ENCODE measurements at regions not wholly inside any gene's neighbourhood (a gene's known extent, or its start where the extent isn't known, plus 50 kb on each side); places are given as distances from the start of the nearest gene placed in this dataset.

DNA sequence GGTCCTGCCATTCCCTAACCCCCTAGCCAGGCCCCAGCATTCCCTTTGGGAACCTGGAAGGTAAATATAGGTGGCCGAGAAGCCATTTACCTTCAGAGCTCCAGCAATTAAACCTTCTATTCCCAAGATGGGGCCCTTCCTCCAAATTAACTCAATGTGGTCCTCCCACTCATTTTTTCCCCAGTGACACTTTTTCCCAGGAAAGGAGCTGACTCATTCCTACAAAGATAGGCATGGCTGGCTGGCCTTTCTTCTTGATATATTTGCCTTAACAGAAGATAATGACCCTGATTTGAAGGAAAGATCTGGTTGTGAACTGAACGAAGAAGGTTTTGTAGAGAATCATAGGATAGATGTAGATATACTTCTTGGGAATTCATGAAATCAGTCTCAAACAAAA, 279.0 kb upstream of the VEPH1 start:
- TF ChIP-seq, protein P1, sequence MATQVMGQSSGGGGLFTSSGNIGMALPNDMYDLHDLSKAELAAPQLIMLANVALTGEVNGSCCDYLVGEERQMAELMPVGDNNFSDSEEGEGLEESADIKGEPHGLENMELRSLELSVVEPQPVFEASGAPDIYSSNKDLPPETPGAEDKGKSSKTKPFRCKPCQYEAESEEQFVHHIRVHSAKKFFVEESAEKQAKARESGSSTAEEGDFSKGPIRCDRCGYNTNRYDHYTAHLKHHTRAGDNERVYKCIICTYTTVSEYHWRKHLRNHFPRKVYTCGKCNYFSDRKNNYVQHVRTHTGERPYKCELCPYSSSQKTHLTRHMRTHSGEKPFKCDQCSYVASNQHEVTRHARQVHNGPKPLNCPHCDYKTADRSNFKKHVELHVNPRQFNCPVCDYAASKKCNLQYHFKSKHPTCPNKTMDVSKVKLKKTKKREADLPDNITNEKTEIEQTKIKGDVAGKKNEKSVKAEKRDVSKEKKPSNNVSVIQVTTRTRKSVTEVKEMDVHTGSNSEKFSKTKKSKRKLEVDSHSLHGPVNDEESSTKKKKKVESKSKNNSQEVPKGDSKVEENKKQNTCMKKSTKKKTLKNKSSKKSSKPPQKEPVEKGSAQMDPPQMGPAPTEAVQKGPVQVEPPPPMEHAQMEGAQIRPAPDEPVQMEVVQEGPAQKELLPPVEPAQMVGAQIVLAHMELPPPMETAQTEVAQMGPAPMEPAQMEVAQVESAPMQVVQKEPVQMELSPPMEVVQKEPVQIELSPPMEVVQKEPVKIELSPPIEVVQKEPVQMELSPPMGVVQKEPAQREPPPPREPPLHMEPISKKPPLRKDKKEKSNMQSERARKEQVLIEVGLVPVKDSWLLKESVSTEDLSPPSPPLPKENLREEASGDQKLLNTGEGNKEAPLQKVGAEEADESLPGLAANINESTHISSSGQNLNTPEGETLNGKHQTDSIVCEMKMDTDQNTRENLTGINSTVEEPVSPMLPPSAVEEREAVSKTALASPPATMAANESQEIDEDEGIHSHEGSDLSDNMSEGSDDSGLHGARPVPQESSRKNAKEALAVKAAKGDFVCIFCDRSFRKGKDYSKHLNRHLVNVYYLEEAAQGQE (IDR thresholded peaks at IDR 0.05; ENCODE audit: low read depth), result no peak
- TF ChIP-seq CREB1 (IDR thresholded peaks at IDR 0.05; ENCODE audit: low read depth) (no peak), EGR1 (IDR thresholded peaks at IDR 0.05) (no peak), TAF1 (IDR thresholded peaks at IDR 0.05; ENCODE audit: low read depth) (no peak), TCF12 (IDR thresholded peaks at IDR 0.05; ENCODE audit: low read depth) (no peak), ZBTB7A (IDR thresholded peaks at IDR 0.05; ENCODE audit: low read depth) (no peak), TEAD4 (IDR thresholded peaks at IDR 0.05) (no peak), RAD21 (IDR thresholded peaks at IDR 0.05; ENCODE audit: low read depth) (no peak), NFIC (IDR thresholded peaks at IDR 0.05) (no peak), YY1 (IDR thresholded peaks at IDR 0.05; ENCODE audit: low read depth) (no peak), FOXM1 (IDR thresholded peaks at IDR 0.05; ENCODE audit: borderline replicate concordance, low read depth) (no peak), CEBPB (IDR thresholded peaks at IDR 0.05) (no peak), EP300 (IDR thresholded peaks at IDR 0.05; ENCODE audit: borderline replicate concordance) (no peak)
- TF ChIP-seq, protein P2, sequence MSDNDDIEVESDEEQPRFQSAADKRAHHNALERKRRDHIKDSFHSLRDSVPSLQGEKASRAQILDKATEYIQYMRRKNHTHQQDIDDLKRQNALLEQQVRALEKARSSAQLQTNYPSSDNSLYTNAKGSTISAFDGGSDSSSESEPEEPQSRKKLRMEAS (IDR thresholded peaks at IDR 0.05), result no peak
- TF ChIP-seq, protein P3, sequence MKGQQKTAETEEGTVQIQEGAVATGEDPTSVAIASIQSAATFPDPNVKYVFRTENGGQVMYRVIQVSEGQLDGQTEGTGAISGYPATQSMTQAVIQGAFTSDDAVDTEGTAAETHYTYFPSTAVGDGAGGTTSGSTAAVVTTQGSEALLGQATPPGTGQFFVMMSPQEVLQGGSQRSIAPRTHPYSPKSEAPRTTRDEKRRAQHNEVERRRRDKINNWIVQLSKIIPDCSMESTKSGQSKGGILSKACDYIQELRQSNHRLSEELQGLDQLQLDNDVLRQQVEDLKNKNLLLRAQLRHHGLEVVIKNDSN (IDR thresholded peaks at IDR 0.05), result no peak

DNA sequence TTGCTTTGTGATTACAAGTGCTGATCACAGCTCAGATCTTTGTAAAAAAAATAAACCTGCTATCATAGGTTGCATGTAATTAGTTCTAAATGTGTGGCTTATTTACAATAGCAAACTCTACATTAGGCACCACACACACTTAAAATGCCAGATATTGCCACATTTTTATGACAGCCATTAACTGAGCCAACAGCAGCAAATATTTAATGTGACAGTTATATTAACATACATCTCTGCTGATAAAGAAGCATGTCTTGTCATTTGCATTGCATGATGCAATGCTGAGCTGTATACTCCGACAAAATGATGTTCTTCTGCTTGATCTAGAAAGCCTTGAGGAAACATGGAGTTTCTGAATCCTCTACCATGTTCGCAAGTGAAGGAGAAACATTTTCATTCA, 273.6 kb upstream of the VEPH1 start:
- TF ChIP-seq, protein P2 (IDR thresholded peaks at IDR 0.05), result no peak
- TF ChIP-seq EP300 (IDR thresholded peaks at IDR 0.05; ENCODE audit: borderline replicate concordance) (no peak), EGR1 (IDR thresholded peaks at IDR 0.05) (no peak), TAF1 (IDR thresholded peaks at IDR 0.05; ENCODE audit: low read depth) (no peak), ZBTB7A (IDR thresholded peaks at IDR 0.05; ENCODE audit: low read depth) (no peak), CREB1 (IDR thresholded peaks at IDR 0.05; ENCODE audit: low read depth) (no peak), NFIC (IDR thresholded peaks at IDR 0.05) (no peak), CEBPB (IDR thresholded peaks at IDR 0.05) (no peak), RAD21 (IDR thresholded peaks at IDR 0.05; ENCODE audit: low read depth) (no peak), TCF12 (IDR thresholded peaks at IDR 0.05; ENCODE audit: low read depth) (no peak), YY1 (IDR thresholded peaks at IDR 0.05; ENCODE audit: low read depth) (no peak), FOXM1 (IDR thresholded peaks at IDR 0.05; ENCODE audit: borderline replicate concordance, low read depth) (no peak), TEAD4 (IDR thresholded peaks at IDR 0.05) (no peak)
- TF ChIP-seq, protein P3 (IDR thresholded peaks at IDR 0.05), result no peak
- TF ChIP-seq, protein P1 (IDR thresholded peaks at IDR 0.05; ENCODE audit: low read depth), result no peak

DNA sequence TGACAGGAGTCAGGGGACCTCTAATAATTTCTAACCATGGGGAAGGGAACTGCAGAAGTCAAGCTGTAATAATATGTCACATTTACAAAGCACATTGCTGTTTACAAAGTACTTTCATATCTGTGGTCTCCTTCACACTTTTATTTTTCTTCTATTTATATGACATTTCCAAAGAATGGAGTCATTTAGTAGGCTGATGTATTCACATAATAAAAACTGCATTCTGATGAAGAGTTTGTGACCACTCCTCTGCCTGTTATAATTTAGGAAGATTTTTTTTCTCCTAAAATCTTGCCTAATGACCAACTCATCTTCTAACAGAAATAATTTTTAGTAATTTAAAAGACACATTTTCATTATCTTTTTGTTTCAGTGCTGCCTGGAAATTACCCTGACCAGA, 272.2 kb upstream of the VEPH1 start:
- TF ChIP-seq TEAD4 (IDR thresholded peaks at IDR 0.05) (no peak), NFIC (IDR thresholded peaks at IDR 0.05) (no peak), RAD21 (IDR thresholded peaks at IDR 0.05; ENCODE audit: low read depth) (no peak), CREB1 (IDR thresholded peaks at IDR 0.05; ENCODE audit: low read depth) (no peak), TAF1 (IDR thresholded peaks at IDR 0.05; ENCODE audit: low read depth) (no peak), ZBTB7A (IDR thresholded peaks at IDR 0.05; ENCODE audit: low read depth) (no peak)
- TF ChIP-seq, protein P1 (IDR thresholded peaks at IDR 0.05; ENCODE audit: low read depth), result no peak
- TF ChIP-seq, protein P2 (IDR thresholded peaks at IDR 0.05), result no peak

DNA sequence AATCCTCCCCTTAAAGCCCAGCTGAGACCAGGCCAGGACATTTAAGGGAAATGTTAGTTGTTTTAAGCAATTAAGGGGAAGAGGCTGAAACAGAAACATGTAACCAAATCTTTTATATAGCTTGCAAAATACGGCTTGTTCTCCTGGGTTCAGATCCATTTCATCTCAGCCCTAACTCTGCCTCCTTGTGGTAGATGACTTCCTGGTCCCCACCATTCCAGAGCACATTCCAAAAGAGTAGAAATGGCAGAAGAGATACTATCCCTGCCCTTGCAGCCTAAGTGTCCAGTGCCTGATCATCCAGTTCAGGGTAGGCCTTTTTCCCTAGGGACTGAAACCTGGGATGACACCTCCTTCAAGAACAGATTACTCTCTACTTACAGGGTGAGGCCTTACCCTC, 266.2 kb upstream of the VEPH1 start:
- TF ChIP-seq TCF12 (IDR thresholded peaks at IDR 0.05; ENCODE audit: low read depth), result no peak
- TF ChIP-seq RAD21 (IDR thresholded peaks at IDR 0.05; ENCODE audit: low read depth), result no peak
- TF ChIP-seq, protein P2 (IDR thresholded peaks at IDR 0.05), result no peak
- no peak for TF ChIP-seq EP300 (IDR thresholded peaks at IDR 0.05; ENCODE audit: borderline replicate concordance)
- no peak for TF ChIP-seq YY1 (IDR thresholded peaks at IDR 0.05; ENCODE audit: low read depth)
- no peak for TF ChIP-seq ZBTB7A (IDR thresholded peaks at IDR 0.05; ENCODE audit: low read depth)
- TF ChIP-seq TEAD4 (IDR thresholded peaks at IDR 0.05), result no peak
- no peak for TF ChIP-seq CREB1 (IDR thresholded peaks at IDR 0.05; ENCODE audit: low read depth)
- no peak for TF ChIP-seq EGR1 (IDR thresholded peaks at IDR 0.05)
- TF ChIP-seq, protein P1 (IDR thresholded peaks at IDR 0.05; ENCODE audit: low read depth), result no peak
- no peak for TF ChIP-seq FOXM1 (IDR thresholded peaks at IDR 0.05; ENCODE audit: borderline replicate concordance, low read depth)
- no peak for TF ChIP-seq TAF1 (IDR thresholded peaks at IDR 0.05; ENCODE audit: low read depth)
